Upper lobe of left lung (tissue), 4 donors: ENCODE measurements at regions not wholly inside any gene's neighbourhood (a gene's known extent, or its start where the extent isn't known, plus 50 kb on each side); places are given as distances from the start of the nearest gene placed in this dataset.

Experiments
- POLR2A ChIP-seq, 4 donors: fragments of 450-650 bp; IDR thresholded peaks; one replicate each; pipeline ENCODE4 v1.5.1; 2016 to 2017; ENCODE audit warnings: antibody characterized with exemption in 4 of 4, mild to moderate bottlenecking in 2 of 4
- TF ChIP-seq, protein P1 (sequence below), 6 experiments: fragments of 450-650 bp in 4 of 6; fragments of 200-600 bp in 2 of 6; sonication (generic) in 2 of 6; IDR thresholded peaks; one replicate each; pipeline ENCODE4 v1.5.1; 2016 to 2019; ENCODE audit warnings: antibody characterized with exemption in 6 of 6

DNA sequence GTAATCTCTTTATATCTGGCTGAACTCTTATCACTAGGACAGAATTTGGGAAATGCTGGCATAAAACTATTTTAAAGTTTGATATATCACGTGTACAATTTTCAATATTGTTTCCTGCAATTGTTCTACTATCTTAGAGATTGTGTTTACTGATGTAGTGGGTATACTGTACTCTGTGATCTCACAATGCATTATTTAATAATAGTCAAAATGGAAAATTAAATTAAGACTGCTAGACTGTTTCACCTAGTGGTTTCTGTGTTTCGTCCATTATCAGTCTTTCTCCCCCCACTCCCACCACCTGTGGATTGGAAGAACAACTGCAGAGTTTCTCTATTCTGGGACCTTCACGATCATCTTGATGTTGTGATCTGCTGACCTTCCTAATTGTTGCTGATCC lies 449.2 kb upstream of the SLC10A2 start:
- TF ChIP-seq POLR2A (IDR thresholded peaks at IDR 0.05): no peak
- TF ChIP-seq, protein P1, sequence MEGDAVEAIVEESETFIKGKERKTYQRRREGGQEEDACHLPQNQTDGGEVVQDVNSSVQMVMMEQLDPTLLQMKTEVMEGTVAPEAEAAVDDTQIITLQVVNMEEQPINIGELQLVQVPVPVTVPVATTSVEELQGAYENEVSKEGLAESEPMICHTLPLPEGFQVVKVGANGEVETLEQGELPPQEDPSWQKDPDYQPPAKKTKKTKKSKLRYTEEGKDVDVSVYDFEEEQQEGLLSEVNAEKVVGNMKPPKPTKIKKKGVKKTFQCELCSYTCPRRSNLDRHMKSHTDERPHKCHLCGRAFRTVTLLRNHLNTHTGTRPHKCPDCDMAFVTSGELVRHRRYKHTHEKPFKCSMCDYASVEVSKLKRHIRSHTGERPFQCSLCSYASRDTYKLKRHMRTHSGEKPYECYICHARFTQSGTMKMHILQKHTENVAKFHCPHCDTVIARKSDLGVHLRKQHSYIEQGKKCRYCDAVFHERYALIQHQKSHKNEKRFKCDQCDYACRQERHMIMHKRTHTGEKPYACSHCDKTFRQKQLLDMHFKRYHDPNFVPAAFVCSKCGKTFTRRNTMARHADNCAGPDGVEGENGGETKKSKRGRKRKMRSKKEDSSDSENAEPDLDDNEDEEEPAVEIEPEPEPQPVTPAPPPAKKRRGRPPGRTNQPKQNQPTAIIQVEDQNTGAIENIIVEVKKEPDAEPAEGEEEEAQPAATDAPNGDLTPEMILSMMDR (IDR thresholded peaks at IDR 0.05): no peak
